HEK293 (cell line): ENCODE measurements at regions not wholly inside any gene's neighbourhood (a gene's known extent, or its start where the extent isn't known, plus 50 kb on each side); places are given as distances from the start of the nearest gene placed in this dataset.

Source experiments
- CTCF ChIA-PET: fragments of 350-600 bp; formaldehyde crosslinking; extraction: SDS; loops from one replicate; lab custom pipeline; 2021; ENCODE audit warnings: antibody characterized with exemption; lab: Yijun Ruan, JAX
- POLR2A ChIA-PET: fragments of 300-600 bp; formaldehyde crosslinking; extraction: SDS; loops from one replicate; lab custom pipeline; 2020; ENCODE audit warnings: antibody characterized with exemption, inconsistent platforms; lab: Yijun Ruan, JAX
- H3K27ac ChIP-seq: fragments of 200-500 bp; sonication (Bioruptor generic); 2 replicates; pipeline ENCODE4 v1.5.1; 2014; ENCODE audit warnings: low read depth, low read length, control low read depth, inconsistent platforms; ENCODE audit errors: extremely low read depth
- H3K36me3 ChIP-seq, 2 experiments: fragments of 200-500 bp in 1 of 2; sonication (Bioruptor generic) in 1 of 2; 1 replicate in 1 of 2; 2 replicates in 1 of 2; pipeline ENCODE4 v1.5.1; 2014 to 2017; ENCODE audit warnings: inconsistent platforms in 2 of 2, low read length in 2 of 2; ENCODE audit not compliant: control insufficient read depth in 2 of 2, insufficient read depth in 1 of 2
- H3K4me1 ChIP-seq: fragments of 200-500 bp; sonication (Bioruptor generic); 2 replicates; pipeline ENCODE4 v1.5.1; 2014; ENCODE audit warnings: mild to moderate bottlenecking, low read length, inconsistent platforms; ENCODE audit not compliant: control insufficient read depth, insufficient read depth
- H3K4me3 ChIP-seq: 2 replicates; pipeline ENCODE4 v1.5.1; 2011; ENCODE audit warnings: low read depth, mild to moderate bottlenecking, control low read depth, low read length, moderate library complexity
- H3K9me3 ChIP-seq: fragments of 200-500 bp; sonication (Bioruptor generic); 2 replicates; pipeline ENCODE4 v1.5.1; 2014; ENCODE audit warnings: low read depth, low read length, inconsistent platforms; ENCODE audit not compliant: control insufficient read depth, insufficient read depth
- EGR2 ChIP-seq: fragments of 450-650 bp; formaldehyde crosslinking; IDR thresholded peaks from 2 replicates; pipeline ENCODE4 v1.5.1; 2016; ENCODE audit warnings: low read depth, missing biosample characterization, missing genetic modification characterization
- GFI1B ChIP-seq: fragments of 450-650 bp; formaldehyde crosslinking; IDR thresholded peaks from 2 replicates; pipeline ENCODE4 v1.5.1; 2016; ENCODE audit warnings: missing biosample characterization, missing genetic modification characterization
- HOXA7 ChIP-seq: sonication (generic); formaldehyde crosslinking; IDR thresholded peaks from 2 replicates; pipeline ENCODE4 v1.8.1; 2022; ENCODE audit warnings: missing genetic modification reagents, borderline replicate concordance
- HOXD13 ChIP-seq: sonication (generic); formaldehyde crosslinking; IDR thresholded peaks from 2 replicates; pipeline ENCODE4 v1.8.0; 2022; ENCODE audit warnings: missing genetic modification reagents, borderline replicate concordance
- IKZF3 ChIP-seq: fragments of 450-650 bp; IDR thresholded peaks from 2 replicates; pipeline ENCODE4 v1.5.0; 2018; ENCODE audit warnings: missing biosample characterization, mild to moderate bottlenecking, missing genetic modification characterization, moderate library complexity
- KLF1 ChIP-seq: fragments of 450-650 bp; formaldehyde crosslinking; IDR thresholded peaks from 2 replicates; pipeline ENCODE4 v1.5.1; 2016; ENCODE audit warnings: missing biosample characterization, missing genetic modification characterization
- SALL2 ChIP-seq: fragments of 450-650 bp; formaldehyde crosslinking; IDR thresholded peaks from 2 replicates; pipeline ENCODE4 v1.5.0; 2017; ENCODE audit warnings: missing biosample characterization, mild to moderate bottlenecking, missing genetic modification characterization, borderline replicate concordance
- SP3 ChIP-seq: fragments of 450-650 bp; formaldehyde crosslinking; IDR thresholded peaks from 2 replicates; pipeline ENCODE4 v1.5.1; 2016; ENCODE audit warnings: missing biosample characterization, missing genetic modification characterization
- YY2 ChIP-seq: fragments of 450-650 bp; formaldehyde crosslinking; IDR thresholded peaks from 2 replicates; pipeline ENCODE4 v1.5.1; 2016; ENCODE audit warnings: missing biosample characterization, missing genetic modification characterization
- ZBTB20 ChIP-seq: fragments of 450-650 bp; formaldehyde crosslinking; IDR thresholded peaks from 2 replicates; pipeline ENCODE4 v1.5.1; 2016; ENCODE audit warnings: missing biosample characterization, missing genetic modification characterization
- ZFP41 ChIP-seq: fragments of 450-650 bp; formaldehyde crosslinking; IDR thresholded peaks from 2 replicates; pipeline ENCODE4 v1.5.1; 2016; ENCODE audit warnings: missing biosample characterization, missing genetic modification characterization, borderline replicate concordance
- ZNF23 ChIP-seq: fragments of 450-650 bp; formaldehyde crosslinking; IDR thresholded peaks from 2 replicates; pipeline ENCODE4 v1.5.1; 2016; ENCODE audit warnings: missing biosample characterization, missing genetic modification characterization, borderline replicate concordance
- ZNF274 ChIP-seq, 2 experiments: fragments of 200-500 bp in 1 of 2; fragments of 450-650 bp in 1 of 2; sonication (Bioruptor generic) in 1 of 2; formaldehyde crosslinking in 1 of 2; IDR thresholded peaks; 2 replicates each; pipeline versions ENCODE4 v1.5.1 to v1.6.1; 2014 to 2016; ENCODE audit warnings: borderline replicate concordance in 1 of 2, inconsistent platforms in 1 of 2, low read length in 1 of 2, missing biosample characterization in 1 of 2, missing genetic modification characterization in 1 of 2
- ZNF366 ChIP-seq: fragments of 450-650 bp; formaldehyde crosslinking; conservative IDR thresholded peaks from 2 replicates; pipeline ENCODE4 v1.5.1; 2016; ENCODE audit warnings: missing biosample characterization, missing genetic modification characterization
- ZNF560 ChIP-seq: fragments of 450-650 bp; formaldehyde crosslinking; IDR thresholded peaks from 2 replicates; pipeline ENCODE4 v1.5.1; 2017; ENCODE audit warnings: missing biosample characterization, missing genetic modification characterization, borderline replicate concordance
- ZNF600 ChIP-seq: fragments of 450-650 bp; formaldehyde crosslinking; IDR thresholded peaks from 2 replicates; pipeline ENCODE4 v1.5.1; 2016; ENCODE audit warnings: missing biosample characterization, missing genetic modification characterization
- ZNF610 ChIP-seq: fragments of 450-650 bp; formaldehyde crosslinking; IDR thresholded peaks from 2 replicates; pipeline ENCODE4 v1.5.1; 2016; ENCODE audit warnings: missing biosample characterization, missing genetic modification characterization, borderline replicate concordance
- ZNF701 ChIP-seq: fragments of 450-650 bp; formaldehyde crosslinking; IDR thresholded peaks from 2 replicates; pipeline ENCODE4 v1.5.1; 2016; ENCODE audit warnings: missing biosample characterization, missing genetic modification characterization
- TF ChIP-seq, protein P1 (sequence below): fragments of 450-650 bp; formaldehyde crosslinking; IDR thresholded peaks from 2 replicates; pipeline ENCODE4 v1.5.1; 2016; ENCODE audit warnings: missing biosample characterization, missing genetic modification characterization
- TF ChIP-seq, protein P2 (sequence below): fragments of 450-650 bp; formaldehyde crosslinking; IDR thresholded peaks from 2 replicates; pipeline ENCODE4 v1.5.1; 2017; ENCODE audit warnings: missing biosample characterization, missing genetic modification characterization
- TF ChIP-seq, protein P3 (sequence below): fragments of 450-650 bp; formaldehyde crosslinking; IDR thresholded peaks from 2 replicates; pipeline ENCODE4 v1.5.1; 2016; ENCODE audit warnings: missing biosample characterization, missing genetic modification characterization
- TF ChIP-seq, protein P4 (sequence below): fragments of 450-650 bp; formaldehyde crosslinking; IDR thresholded peaks from 2 replicates; pipeline ENCODE4 v1.5.1; 2016; ENCODE audit warnings: missing biosample characterization, missing genetic modification characterization, low read depth
- TF ChIP-seq, protein P5 (sequence below): fragments of 450-650 bp; formaldehyde crosslinking; IDR thresholded peaks from 2 replicates; pipeline ENCODE4 v1.5.1; 2017; ENCODE audit warnings: missing biosample characterization, missing genetic modification characterization
- TF ChIP-seq, protein P6 (sequence below): fragments of 450-650 bp; formaldehyde crosslinking; IDR thresholded peaks from 2 replicates; pipeline ENCODE4 v1.5.1; 2016; ENCODE audit warnings: missing biosample characterization, missing genetic modification characterization
- TF ChIP-seq, protein P7 (sequence below): fragments of 450-650 bp; IDR thresholded peaks from 2 replicates; pipeline ENCODE4 v1.5.1; 2018; ENCODE audit warnings: missing biosample characterization, mild to moderate bottlenecking, missing genetic modification characterization
- TF ChIP-seq, protein P8 (sequence below): fragments of 450-650 bp; formaldehyde crosslinking; IDR thresholded peaks from 2 replicates; pipeline ENCODE4 v1.5.1; 2017; ENCODE audit warnings: missing biosample characterization, missing genetic modification characterization

DNA sequence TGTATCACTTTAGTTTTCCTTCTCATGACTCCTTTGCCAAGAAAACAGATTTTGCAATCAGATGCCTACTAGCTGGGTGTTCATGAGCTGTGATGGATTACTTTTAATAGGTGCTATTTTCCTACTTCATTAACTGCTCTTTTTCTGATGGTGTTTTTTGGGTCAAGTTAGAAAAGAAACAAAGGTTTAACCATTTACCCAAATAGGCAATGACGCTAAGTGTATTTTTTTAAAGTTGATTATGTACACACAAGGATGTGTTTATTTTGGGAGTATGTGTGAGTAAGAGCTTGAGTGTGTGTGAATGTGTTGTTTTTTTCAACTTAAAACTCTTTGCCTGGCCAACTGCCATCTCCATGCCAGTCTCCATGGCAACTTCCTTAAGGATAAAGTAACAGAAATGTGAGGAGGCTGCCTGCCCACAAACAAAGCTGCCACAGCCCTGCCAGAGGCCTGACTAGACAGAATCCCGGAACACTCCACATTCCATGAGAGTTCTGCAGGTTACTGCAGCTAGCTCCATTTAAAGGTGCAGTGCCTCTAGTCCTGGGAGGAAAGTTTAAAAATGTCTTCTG is 215.6 kb upstream of the RBMS3 start (continued):
- TF ChIP-seq ZBTB20 (peak; percentile 45; the same call in 1 of the 2 replicates), ZNF560 (tag by site-specific recombination) (no peak), ZFP41 (tag by site-specific recombination) (no peak), HOXA7 (CRISPR knock-in tag) (no peak), KLF1 (tag by site-specific recombination) (no peak), ZNF366 (tag by site-specific recombination) (peak; percentile 53), GFI1B (tag by site-specific recombination) (no peak), ZNF701 (tag by site-specific recombination) (no peak), SALL2 (no peak), EGR2 (tag by site-specific recombination) (no peak), ZNF274 (IDR thresholded peaks at IDR 0.05; ENCODE audit: low read length) (no peak), ZNF274 (tag by site-specific recombination; IDR thresholded peaks at IDR 0.05; ENCODE audit: borderline replicate concordance) (no peak)
- TF ChIP-seq, protein P1, sequence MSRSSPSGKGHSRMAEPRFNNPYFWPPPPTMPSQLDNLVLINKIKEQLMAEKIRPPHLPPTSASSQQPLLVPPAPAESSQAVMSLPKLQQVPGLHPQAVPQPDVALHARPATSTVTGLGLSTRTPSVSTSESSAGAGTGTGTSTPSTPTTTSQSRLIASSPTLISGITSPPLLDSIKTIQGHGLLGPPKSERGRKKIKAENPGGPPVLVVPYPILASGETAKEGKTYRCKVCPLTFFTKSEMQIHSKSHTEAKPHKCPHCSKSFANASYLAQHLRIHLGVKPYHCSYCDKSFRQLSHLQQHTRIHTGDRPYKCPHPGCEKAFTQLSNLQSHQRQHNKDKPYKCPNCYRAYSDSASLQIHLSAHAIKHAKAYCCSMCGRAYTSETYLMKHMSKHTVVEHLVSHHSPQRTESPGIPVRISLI = peak; percentile 99
- TF ChIP-seq, protein P2, sequence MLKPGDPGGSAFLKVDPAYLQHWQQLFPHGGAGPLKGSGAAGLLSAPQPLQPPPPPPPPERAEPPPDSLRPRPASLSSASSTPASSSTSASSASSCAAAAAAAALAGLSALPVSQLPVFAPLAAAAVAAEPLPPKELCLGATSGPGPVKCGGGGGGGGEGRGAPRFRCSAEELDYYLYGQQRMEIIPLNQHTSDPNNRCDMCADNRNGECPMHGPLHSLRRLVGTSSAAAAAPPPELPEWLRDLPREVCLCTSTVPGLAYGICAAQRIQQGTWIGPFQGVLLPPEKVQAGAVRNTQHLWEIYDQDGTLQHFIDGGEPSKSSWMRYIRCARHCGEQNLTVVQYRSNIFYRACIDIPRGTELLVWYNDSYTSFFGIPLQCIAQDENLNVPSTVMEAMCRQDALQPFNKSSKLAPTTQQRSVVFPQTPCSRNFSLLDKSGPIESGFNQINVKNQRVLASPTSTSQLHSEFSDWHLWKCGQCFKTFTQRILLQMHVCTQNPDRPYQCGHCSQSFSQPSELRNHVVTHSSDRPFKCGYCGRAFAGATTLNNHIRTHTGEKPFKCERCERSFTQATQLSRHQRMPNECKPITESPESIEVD = peak; percentile 83
- TF ChIP-seq, protein P3, sequence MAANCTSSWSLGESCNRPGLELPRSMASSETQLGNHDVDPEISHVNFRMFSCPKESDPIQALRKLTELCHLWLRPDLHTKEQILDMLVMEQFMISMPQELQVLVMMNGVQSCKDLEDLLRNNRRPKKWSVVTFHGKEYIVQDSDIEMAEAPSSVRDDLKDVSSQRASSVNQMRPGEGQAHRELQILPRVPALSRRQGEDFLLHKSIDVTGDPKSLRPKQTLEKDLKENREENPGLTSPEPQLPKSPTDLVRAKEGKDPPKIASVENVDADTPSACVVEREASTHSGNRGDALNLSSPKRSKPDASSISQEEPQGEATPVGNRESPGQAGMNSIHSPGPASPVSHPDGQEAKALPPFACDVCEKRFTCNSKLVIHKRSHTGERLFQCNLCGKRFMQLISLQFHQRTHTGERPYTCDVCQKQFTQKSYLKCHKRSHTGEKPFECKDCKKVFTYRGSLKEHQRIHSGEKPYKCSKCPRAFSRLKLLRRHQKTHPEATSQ (tag by site-specific recombination) = no peak
- TF ChIP-seq, protein P4, sequence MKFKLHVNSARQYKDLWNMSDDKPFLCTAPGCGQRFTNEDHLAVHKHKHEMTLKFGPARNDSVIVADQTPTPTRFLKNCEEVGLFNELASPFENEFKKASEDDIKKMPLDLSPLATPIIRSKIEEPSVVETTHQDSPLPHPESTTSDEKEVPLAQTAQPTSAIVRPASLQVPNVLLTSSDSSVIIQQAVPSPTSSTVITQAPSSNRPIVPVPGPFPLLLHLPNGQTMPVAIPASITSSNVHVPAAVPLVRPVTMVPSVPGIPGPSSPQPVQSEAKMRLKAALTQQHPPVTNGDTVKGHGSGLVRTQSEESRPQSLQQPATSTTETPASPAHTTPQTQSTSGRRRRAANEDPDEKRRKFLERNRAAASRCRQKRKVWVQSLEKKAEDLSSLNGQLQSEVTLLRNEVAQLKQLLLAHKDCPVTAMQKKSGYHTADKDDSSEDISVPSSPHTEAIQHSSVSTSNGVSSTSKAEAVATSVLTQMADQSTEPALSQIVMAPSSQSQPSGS (tag by site-specific recombination) = no peak
- TF ChIP-seq, protein P5, sequence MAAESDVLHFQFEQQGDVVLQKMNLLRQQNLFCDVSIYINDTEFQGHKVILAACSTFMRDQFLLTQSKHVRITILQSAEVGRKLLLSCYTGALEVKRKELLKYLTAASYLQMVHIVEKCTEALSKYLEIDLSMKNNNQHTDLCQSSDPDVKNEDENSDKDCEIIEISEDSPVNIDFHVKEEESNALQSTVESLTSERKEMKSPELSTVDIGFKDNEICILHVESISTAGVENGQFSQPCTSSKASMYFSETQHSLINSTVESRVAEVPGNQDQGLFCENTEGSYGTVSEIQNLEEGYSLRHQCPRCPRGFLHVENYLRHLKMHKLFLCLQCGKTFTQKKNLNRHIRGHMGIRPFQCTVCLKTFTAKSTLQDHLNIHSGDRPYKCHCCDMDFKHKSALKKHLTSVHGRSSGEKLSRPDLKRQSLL = 0 out of 2 replicates have a peak, but pooled peaks have one; percentile 14
- TF ChIP-seq, protein P6, sequence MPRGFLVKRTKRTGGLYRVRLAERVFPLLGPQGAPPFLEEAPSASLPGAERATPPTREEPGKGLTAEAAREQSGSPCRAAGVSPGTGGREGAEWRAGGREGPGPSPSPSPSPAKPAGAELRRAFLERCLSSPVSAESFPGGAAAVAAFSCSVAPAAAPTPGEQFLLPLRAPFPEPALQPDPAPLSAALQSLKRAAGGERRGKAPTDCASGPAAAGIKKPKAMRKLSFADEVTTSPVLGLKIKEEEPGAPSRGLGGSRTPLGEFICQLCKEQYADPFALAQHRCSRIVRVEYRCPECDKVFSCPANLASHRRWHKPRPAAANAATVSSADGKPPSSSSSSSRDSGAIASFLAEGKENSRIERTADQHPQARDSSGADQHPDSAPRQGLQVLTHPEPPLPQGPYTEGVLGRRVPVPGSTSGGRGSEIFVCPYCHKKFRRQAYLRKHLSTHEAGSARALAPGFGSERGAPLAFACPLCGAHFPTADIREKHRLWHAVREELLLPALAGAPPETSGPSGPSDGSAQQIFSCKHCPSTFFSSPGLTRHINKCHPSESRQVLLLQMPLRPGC (tag by site-specific recombination) = peak; percentile 33; the same call in 1 of the 2 replicates

DNA sequence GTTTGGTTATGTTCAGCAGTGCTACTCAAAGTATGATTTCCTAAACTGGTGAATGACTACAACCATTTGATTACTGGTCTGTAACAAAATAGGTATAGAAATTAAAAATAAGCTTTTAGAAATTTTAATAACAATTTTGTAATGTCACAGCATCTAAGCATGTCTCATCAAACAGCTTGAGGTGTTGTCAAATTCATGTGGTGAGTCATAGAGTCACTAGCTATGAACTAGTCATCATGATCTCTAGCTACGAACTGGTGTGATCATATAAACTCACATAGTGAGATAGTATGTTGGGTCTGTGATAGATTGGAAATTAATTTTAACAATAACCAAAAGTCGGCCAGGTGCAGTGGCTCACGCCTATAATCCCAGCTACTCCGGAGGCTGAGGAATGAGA is 213.9 kb upstream of the RBMS3 start:
- no peaks in the 10 kb centered on the region for H3K36me3 ChIP-seq
- peaks cover 9% of the 10 kb centered on the region for H3K4me1 ChIP-seq
- H3K9me3 ChIP-seq = no peaks in the 10 kb centered on the region
- H3K27ac ChIP-seq = no peak overlapping the region
- CTCF ChIA-PET = no interaction called here
- no peak overlapping the region for H3K4me3 ChIP-seq
- POLR2A ChIA-PET = no interaction called here
- TF ChIP-seq ZNF600 (tag by site-specific recombination) (no peak), ZNF23 (tag by site-specific recombination) (no peak), YY2 (tag by site-specific recombination) (no peak), HOXD13 (CRISPR knock-in tag) (no peak), ZNF610 (tag by site-specific recombination) (no peak), IKZF3 (tag by site-specific recombination) (no peak), SP3 (tag by site-specific recombination) (no peak)
- TF ChIP-seq, protein P7, sequence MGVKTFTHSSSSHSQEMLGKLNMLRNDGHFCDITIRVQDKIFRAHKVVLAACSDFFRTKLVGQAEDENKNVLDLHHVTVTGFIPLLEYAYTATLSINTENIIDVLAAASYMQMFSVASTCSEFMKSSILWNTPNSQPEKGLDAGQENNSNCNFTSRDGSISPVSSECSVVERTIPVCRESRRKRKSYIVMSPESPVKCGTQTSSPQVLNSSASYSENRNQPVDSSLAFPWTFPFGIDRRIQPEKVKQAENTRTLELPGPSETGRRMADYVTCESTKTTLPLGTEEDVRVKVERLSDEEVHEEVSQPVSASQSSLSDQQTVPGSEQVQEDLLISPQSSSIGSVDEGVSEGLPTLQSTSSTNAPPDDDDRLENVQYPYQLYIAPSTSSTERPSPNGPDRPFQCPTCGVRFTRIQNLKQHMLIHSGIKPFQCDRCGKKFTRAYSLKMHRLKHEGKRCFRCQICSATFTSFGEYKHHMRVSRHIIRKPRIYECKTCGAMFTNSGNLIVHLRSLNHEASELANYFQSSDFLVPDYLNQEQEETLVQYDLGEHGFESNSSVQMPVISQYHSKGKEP (tag by site-specific recombination) = no peak
- TF ChIP-seq, protein P8, sequence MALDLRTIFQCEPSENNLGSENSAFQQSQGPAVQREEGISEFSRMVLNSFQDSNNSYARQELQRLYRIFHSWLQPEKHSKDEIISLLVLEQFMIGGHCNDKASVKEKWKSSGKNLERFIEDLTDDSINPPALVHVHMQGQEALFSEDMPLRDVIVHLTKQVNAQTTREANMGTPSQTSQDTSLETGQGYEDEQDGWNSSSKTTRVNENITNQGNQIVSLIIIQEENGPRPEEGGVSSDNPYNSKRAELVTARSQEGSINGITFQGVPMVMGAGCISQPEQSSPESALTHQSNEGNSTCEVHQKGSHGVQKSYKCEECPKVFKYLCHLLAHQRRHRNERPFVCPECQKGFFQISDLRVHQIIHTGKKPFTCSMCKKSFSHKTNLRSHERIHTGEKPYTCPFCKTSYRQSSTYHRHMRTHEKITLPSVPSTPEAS = no peak
